ENCODE measurements at regions not wholly inside any gene's neighbourhood (a gene's known extent, or its start where the extent isn't known, plus 50 kb on each side); places are given as distances from the start of the nearest gene placed in this dataset.

DNA sequence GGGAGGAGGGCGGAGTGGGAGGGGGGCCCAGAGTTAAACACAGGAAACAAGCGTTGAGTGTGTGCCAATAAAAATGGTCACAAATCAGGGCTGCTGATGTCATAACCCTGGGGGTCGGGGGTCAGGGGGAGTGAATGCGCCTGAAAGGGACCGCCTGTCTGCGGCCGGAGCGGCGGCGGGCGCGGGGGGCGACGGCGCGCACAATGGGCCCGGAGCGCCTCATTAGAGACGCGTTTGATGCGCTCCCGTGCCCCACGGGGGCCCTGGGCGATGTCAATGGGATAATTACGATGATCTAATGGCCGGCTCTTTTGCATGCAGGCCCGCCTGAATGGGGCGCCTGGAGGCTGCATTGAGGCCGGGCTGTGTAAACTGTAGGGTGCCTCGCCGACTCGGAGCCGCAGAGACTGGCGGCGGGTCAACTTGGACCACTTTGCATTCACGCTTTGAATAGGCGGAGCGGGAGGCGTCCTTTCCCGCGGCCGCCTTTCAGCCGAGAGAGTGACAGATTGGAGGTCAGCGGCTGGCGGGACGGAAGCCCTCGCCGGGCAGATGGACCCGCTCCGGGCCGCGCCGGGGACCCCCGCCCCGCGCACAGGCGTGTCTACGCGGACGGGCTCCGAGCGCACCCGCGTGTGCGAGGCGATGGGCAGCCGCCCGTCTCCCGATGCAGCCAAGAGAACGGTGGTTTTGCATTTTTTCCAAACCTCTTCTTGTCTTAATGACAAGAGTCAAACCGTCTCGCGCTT, 296.1 kb downstream of the TFAP2C start:
- DNase-seq = peak; percentile 79

DNA sequence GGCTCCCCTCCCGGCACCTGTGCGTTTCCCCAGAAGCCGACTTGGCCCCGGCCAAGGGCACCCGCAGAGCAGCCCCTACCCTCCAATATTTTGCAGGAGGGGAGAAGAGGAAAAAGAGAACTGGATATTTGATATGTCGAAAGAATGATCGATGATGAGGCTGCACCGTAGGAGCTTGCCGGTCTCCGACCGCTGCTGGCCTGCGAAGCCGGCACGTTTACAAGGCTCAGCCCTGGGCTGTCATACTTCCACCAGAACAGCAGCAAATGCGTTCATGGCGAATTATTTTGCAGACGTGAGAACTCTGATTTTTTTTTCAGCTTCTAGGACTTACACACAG, 296.7 kb downstream of the TFAP2C start:
- DNase-seq = no peak

DNA sequence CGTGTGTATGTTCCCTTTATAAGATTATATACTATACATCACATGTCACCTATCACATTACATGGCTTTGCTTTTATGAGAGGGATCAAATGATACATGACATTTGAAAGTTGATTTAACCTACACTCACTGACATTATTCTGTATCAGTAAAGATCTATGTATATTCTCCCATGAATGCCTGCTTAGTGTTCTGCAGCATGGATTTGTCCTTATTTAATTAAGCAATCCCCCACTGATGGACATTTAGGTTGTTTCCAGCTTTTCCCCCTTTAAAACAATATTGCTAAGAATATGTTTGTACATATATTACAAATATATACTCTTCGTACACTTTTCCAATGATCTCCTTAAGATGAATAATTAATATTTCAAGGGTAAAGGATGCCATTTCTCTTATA, 297.4 kb downstream of the TFAP2C start:
- no peak for DNase-seq

DNA sequence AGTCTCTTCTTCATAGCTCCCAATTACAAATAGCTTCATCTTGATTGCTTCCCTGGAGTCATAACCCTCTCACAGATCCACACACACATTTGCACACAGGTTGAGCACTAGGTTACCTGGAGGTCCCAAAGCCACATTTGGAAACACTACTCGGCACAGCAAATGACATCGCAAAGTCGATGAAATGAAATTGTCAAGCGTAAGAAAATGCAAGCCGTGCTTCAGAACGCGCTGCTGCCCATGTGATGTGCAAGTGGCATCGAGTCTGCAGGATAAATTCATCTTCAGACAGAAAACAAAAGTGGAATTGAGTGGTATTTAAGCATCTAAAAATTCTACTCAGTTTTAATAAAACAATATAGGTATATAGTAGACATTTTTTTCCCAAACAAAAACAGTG, 298.0 kb downstream of the TFAP2C start:
- no peak for DNase-seq

DNA sequence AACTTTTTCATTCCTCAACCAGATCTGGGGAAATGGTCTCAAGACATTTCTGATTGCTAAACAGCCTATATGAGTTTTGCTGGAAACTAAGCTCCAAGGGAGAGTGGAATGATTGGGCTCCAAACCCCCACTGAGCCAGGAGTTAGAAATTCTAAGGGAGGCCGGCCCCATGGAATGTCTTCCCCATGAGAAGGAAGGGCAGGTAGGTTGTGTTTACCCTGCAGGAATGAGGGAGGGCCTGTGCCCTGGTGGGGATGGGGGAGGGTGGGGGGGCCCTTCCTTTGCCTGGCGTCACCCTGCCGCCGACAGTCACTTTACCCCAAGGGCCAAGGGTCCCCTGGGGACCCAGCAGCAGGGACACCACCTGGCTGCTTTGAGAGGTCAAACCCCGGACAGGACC, 298.9 kb downstream of the TFAP2C start:
- no peak for DNase-seq

DNA sequence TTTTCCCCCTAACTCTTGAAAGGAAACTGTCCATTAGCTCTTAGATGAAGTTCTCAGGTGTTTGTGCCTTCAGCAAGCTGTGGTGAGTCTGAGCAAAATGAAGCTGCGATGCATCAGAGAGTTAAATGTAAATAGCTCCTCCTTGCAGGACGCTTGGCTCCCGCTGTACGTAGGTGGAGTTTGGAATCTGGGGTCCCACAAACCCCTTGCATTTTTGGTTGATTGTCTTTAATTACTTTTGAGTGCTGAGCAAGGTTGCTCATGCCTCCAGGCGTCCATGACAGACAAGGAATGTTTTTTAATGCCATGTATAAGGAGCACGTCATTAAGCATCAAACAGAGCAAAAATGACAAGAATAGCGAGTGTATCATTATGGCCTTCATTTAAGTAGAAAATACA, 300.5 kb downstream of the TFAP2C start:
- DNase-seq = no peak

DNA sequence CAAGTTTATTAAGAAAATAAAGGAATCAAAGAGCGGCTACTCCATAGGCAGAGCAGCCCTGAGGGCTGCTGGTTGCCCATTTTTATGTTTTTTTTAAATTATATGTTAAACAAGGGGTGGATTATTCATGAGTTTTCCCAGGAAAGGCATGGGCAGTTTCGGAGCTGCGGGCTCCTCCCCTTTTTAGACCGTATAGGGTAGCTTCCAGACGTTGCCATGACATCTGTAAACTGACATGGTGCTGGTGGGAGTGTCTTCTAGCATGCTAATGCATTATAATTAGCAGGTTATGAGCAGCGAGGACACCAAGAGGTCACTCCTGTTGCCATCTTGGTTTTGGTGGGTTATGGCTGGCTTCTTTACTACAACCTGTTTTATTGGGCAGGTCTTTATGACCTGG, 301.8 kb downstream of the TFAP2C start:
- no peak for DNase-seq

DNA sequence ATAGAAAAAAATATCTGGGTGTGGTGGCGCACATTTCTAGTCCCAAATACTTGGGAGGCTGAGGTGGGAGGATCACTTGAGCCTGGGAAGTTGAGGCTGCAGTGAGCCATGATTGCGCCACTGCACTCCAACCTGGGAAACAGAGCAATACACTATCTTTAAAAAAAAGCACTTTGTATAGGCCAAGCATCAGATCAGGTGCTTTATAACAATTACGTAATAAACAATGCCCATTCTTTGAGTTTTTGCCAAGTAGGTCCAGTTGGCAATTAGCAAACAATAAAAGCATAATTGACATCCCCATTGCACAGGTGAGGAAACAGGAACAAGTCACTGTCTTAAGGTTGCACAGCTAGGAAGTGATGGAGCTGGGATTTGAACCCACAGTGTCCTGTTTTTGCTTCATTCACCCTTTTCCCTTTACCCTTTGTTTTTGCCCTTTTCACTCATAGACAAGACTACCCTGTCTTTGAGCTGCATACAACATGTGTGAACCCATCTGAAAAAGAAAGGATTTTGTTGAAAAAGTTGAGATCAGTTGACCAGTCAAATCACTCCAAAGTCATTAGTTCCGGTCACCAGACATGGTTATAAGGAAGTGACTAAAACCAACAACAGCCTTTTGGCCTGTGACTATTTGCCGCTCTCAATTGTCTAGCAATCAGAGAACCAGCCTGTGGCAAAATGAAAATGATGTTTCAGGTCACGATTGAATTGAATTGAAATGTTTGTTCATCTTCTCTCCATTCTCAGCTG, 303.6 kb downstream of the TFAP2C start:
- DNase-seq = no peak

DNA sequence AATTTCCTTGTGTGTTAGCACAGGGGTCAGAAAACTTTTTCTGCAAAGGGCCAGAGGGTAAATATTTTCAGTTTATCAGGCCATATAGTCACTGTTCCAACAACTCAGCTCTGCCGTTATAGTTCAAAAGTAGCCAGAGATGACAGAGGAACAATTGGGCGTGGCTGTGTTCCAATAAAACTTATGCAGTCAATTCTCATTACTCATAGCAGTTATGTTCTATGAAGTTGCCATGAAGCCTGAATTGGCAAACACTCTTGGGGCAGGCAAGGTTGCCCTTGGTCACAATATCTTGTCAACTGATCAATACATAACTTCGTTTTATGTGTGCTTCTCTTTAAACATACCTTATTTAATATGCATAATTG, 304.2 kb downstream of the TFAP2C start:
- DNase-seq = no peak

DNA sequence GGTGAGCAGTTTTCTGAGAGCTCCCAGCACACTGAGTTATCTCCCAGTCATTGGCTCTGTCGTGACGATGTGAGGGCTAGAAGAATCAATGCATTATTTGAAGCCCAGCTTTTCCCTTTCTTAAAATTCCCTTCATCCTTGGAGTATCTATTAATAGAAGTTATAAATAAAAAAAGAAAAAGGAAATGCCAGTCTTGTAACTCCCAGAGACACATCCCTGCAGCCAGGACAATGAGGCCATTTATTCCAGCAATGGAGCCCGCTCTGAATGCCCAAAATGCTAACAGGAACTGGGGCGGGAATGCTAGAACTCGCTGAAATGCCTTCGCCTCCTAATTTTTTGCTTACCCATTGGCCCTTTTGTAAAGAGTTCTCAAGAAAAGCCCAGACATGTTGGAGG, 305.8 kb downstream of the TFAP2C start:
- DNase-seq = no peak

DNA sequence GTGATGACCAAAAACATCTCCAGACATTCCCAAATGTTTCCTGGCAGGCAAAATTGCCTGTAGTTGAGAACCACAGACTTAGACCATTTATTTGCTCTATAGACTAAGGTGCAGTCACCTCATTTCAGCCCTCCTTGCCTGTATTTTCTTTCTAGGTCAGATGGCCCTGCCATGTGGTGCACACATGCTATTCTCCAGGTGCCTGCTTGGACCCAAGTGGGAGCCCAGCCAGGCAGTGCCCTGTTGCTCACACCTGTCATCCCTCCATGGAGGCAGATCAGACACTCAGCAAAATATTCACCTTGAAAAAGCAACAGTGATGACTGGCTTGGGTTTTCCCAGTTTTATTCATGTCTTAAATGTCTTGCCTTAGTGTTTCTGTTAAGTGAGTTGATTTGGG, 311.4 kb downstream of the TFAP2C start:
- DNase-seq = no peak

DNA sequence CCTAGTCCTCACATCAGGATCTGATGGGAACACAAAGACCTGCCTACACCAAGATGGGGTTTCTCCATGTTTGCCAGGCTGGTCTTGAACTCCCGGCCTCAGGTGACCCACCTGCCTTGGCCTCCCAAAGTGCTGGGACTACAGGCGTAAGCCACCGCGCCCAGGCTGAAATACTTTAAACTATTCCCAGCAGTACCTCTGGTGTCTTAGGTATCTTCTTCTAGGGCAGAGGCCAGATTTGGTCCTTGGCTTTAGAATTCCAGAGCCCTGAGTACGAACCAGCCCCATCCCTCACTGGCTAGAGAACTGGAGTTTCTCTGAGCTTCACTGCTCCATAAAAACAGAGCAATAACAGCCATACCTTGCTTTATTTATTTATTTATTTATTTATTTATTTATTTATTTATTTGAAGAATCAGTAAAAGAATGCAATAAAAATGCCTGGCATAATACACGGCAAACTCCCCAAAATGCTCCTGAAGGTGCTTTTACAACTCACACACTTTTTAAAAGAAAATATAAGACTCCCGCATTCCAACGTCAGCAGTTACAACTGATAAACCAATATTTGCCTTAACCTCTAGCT, 312.1 kb downstream of the TFAP2C start:
- no peak for DNase-seq

DNA sequence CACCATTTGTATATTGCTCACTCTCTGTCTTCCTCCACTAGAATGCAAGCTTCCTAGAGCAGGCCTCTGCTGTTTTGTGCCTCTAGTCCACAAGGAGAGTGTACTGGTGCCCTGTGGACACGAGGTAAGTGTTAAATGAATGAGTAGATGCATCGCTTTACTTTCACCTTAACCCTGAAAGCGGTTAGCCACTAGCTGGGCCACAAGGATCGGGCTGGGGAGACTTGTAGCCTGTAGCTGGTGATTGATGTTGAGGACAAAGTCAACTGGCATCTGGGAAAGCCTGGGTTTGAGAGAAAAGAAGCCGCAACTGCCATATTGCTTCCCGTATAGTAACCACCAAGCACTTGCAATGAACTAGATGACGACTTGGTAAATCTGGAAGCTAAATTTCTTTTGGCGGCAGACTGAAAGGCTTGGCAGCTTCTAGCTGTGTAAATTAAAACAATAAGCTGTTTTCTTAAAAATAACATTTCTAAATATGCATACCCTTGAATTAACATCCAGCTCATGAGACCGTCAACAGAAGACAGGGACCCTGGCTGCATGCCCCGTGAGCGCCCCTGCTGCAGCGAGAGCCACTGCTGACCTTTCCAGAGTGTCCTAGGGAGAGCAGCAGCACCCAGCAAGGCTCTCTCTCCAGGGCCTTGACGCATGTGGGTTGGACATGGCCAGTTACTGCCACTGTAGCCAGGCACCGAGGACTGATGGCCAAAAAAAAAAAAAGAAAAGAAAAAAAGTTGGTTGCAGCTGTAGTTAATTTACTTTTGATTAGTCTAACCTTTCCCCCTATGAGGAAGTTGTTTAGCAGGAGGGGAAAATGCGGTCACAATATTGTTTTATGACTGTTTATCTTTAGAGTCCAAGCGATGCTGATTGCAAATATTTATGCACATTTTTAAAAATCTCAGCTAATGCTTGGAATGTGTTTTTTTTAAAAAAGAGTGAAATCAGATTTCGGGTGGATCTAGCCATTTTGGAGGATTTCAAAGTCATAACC, 315.1 kb downstream of the TFAP2C start:
- DNase-seq = no peak

DNA sequence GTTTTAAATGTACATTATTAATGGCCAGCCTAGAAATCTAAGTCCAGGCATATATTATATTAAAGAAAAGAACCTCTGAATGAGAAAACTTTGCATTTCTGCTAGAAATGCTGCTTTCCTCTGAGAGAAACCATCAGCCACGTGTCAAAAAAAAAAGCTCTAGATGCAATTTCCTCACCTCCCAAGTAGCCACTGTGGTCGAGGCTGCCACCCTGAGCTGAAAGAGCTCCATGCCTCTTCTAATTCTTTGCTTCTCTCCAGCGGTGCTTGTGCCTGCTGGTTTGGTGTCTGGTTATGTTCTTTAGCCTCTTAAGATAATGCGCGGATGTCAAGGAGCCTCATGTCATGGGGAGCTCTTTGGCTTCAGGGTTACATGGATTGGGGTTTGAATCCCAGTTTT, 316.0 kb downstream of the TFAP2C start:
- DNase-seq = no peak

DNA sequence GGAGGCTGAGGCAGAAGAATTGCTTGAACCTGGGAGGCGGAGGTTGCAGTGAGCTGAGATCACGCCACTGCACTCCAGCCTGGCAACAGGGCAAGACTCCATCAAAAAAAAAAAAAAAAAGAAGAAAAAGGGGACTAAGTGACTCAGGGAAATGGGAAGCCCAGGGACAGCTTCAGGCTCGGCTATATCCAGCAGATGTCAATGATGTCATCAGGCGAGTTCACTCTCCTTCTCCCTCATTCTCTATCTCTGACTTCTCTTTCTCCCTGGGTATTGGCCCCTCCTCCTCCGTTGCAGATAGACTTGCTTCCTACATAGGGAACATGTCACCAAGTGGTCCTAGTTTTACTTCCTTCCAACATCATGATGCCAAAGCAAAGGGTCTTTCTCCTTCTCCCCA, 316.8 kb downstream of the TFAP2C start:
- DNase-seq = no peak

DNA sequence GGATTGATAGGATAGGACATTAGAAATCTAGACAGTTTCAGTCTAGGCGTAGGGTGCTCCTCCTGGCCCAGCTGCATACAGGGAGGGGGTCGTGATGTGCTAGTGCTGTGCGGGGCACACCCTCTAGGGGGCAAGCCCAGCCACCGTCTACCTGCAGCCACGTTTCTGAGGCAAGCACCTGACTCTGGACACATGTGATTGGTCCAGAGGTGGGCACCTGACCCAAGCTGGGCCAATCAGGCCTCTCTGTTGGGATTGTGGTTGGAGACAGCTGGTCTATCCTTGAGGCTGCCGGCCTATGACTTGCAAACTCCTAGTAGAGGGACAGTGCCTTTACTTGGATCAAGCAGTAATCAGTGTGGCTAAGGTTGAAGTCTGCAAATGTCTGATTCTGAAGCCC, 317.1 kb downstream of the BMP7 start:
- DNase-seq = no peak

DNA sequence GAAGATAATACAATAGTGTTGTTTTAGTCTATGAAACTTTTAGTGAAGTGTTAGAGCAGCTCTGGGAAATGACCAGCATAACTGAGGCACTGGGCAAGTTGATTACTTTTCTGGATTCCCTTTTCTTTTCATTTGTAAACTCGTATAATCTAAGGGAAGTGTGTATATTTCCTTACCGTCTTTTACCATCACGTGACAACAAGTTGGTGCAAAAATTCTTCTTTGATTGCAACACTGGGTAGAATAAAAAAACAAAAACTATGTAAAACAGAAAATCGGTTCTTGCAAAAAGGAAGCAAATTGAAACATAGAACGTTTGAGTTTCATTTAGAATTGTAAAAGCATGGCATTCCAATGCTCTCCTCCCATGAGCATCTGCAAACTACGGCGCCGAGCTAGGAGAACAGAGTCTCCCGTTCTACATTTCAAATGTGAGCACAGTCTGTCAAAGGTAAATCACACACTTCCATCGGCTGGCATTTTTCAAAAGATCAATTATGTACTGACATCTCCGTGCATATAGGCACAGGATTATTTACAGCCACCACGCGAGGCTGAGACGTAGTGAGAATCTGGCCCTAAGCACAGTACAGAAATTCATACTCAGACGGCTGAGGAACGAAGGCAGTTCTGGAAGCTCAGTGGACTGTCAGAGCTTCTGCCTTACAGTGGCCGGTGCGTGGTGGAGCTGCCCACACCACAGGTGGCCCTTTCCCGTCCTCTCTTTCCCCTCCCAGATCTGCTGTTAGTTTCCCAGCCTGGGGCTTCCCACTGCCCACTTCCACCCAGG, 314.0 kb downstream of the BMP7 start:
- DNase-seq = no peak

DNA sequence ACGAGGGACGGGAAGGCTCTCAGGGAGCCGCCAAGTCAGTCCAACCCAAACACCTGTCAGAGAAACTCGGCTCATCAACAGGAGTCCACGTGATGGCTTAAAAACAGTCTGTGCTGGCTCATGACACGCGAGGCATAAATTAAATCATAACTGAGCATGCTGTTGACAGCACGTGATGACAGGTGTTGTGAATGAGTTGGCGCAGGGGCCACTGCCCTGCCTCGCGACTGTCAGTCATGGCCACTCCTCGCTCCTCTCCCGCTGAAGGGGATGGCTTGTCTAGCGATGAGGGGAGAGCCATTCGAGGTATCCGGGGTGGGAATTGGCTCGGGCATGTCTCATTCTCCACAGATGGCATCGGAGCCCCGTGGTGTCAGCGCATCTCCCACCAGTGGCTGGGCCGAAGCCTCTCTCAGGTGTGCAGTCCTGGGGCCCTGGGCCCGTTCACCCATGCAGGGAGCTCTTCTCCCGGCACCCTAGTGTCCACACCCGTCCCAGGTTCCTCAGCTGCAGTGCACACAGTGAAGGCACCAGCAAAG, 313.3 kb downstream of the BMP7 start:
- no peak for DNase-seq

DNA sequence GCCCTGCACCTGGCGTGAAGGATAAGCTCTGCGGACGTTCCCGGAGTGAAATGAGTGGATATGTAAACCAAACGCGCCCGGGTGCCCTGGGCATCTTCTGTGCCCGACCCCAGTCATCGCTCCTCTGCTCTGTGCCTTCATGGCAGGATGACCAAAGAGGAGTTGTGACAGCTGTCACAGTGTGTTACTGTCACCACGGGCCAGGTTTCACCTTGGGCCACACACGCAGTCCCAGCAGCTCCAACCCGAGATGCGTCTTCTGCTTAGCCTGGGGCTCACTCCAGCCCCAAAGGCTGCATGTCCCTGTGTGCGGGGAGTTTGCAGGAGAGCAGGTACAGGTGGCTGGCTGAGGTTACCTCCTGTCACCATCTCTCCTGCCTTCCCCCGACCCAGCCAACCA, 311.6 kb downstream of the BMP7 start:
- no peak for DNase-seq

DNA sequence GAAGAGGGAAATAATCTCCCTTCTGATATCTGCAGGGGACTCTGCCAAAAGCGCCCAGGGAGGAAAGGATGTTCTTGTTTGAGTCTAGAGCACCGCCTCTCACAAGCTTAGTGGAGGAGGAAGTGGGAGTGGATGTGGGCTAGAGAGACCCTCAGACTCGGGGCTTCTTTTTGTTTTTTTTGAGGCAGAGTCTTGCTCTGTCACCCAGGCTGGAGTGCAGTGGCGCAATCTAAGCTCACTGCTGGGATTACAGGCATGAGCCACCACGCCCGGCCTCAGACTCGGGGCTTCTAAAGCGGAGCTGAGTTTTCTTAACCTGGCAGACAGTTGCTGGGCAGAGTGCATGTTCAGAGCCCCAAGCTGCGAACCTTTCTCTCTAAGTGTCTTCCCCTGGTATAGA, 310.8 kb downstream of the BMP7 start:
- DNase-seq = peak; percentile 37

DNA sequence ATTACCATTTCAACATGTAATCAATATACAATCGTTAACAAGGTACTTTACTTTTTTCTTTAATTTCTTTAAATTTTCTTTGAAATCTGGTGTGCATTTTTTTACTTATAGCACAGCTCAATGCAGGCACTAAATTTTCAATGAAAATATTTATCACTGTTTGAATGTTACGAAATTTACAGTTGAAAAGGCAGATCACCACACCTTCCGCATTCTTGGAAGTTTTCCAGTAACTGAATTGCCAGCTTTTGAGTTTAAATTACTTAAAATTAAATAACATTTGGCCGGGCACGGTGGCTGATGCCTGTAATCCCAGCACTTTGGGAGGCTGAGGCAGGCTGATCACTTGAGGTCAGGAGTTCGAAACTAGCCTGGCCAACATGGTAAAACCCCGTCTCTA, 309.9 kb downstream of the BMP7 start:
- no peak for DNase-seq

Data from right kidney (tissue), 1 donor.